ENCODE measurements at regions not wholly inside any gene's neighbourhood (a gene's known extent, or its start where the extent isn't known, plus 50 kb on each side); places are given as distances from the start of the nearest gene placed in this dataset.

DNA sequence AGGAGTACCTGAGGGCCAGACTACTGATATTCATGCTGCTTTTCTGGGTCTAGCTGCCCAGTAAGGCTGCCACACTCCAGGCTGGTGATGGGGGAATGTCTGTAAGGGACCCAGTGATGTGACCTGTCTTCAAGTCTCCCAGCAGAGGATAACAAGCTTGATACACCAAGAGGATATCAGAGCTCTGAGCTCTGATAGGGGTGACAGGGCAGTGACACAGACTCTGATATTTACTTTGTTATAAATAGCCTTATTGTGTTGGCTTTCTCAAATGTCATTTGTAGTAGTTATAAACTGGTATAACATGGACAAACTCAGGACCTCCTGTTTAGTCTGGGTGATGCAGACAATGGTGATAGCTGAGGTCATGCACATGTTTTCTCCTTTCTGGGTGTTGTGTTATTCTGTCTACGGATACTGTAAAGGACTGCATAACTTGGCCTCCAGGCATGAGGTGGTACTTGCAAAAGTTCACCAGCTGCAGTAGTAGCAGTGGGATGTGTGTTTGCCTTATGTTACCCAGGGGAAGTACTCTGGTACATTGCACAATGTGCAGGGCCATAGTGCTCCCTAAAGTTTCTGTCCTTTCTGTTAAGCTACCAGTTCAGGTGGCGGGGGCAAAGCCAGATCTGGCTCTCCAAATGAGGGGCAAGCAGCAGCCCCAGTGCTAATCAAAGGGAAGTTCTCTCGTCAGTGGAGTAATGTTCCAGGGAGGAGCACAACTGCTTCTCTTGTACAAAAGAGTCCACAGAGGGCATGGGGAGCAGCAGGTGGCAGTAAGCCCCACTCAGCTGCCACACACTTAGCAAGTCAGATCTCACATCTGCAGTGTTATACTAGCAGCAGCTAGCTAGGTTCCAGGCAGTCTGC is 812.2 kb downstream of the JRKL start:
- no peak for DNase-seq

DNA sequence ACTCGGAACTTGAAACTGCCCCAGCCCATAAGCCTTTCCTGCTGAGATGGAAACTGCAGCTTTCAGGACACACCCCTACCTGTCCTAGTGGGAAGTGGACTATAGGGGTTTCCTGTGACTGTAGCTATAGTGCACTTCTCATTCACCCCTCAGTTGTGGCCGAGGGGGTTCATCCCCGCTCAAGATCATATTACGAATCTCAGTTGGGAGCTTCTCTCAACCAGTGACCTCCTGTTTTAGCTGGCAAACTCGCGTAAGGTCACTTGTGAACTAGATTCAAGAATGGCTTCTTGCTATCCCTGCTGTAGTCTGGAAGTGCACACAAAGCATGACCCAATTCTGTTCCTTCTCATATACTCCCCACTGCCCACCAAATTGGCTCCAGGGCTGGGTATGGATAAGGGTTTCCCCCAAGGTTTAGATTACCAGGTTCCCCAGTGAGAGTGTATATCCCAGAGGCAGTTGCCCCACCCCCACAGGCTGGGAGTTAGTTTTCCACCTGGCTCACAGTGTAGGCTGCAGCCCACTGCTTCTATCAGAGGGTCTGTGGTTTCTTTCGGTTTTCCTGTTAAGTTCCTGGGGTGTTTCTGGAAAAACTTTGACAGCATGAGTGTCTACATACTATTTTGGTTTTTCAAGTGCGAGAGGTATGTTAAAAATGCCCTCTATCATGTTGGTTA is 812.9 kb downstream of the JRKL start:
- DNase-seq, result no peak

DNA sequence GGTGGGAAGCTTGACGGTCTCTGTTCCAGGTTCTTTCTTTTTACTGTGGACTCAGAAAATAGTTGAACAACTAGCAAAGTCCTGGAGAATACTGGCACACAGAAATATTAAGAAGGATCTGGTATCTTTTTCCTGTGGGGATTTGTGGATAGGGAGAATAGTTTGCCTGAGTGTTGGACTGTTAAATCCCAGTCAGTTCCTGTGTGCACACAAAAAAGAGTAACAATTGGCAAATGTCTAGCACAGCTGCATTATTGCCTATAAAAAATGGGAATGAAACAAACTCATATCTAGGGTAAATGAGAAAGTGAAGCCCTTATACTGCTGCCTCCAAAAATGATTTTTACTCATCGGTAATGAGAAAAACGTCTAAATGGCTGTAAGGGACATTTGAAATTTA is 828.2 kb downstream of the JRKL start:
- no peak for DNase-seq

DNA sequence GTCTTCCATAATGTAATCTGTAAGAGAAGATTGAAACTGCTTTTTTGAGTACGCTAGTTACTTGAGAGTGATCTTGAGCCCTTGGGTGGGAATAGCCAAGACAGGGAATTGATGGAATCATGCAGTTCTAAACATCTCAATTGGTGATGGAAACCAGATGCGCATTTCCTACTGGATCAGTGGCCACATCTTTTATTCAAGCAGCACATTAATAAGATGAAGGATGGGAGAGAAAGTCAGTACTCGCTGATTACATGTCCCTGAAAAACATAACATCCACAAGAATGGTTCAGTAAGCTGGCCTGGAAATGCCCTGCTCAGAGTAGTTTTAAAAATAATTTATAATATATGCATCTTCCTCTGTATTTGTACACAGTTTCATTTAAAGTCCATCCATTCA is 833.8 kb downstream of the JRKL start:
- no peak for DNase-seq

DNA sequence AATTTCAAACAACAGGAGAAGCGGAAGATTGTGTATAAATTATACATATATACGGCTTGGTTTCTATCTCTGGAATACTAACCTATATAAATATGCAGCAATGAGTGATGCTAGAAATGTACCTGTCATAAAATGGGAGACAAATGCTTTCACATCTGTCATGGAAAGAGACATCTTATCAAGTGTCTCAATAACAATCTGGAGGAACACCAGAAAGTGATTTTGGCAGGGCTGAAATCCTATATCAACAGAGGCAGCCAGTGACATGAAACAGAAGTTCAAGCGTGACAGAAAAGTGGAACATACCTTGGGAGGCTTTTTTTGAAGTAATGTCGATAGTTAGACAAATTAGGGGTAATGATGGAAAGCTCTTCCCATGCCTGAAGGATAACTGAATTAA is 834.6 kb downstream of the JRKL start:
- DNase-seq, result no peak

DNA sequence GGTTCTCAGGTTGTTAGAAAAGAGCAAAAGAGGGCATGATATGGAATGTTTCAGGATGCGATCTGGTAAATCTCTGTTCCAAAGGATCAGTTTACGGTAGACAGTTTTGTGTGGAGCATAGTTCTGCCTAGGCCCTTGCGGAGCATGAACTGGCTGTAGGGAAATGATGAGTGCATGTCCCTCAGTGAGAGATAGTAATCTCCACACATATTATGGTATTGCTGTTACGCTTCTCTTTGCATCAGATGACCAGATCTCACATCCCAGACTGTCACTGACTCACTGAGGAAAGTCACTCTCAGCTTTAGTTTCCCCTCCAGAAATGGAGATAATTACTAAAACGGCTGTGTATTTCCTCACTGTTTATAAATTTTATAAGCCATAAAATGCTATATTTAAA is 836.0 kb downstream of the JRKL start:
- DNase-seq, result no peak

DNA sequence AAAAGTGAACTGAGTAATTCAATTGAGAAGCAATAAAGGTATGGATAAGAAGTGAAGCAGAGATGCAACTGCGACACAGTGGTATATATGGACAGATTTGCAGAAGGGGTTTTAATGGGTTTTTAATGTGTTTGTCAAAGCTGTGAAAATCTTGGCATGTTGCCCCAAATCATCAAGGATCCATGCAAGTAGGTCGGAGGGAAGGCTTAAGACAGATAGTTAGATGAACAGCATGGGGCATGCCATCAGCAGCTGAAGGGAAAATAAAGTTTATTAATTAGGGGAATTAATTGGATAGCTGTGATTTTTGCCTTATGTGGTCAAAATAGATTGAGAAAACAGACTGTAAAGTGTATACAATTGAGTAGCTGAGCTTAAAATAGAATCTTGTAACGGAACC is 840.1 kb downstream of the JRKL start:
- no peak for DNase-seq

DNA sequence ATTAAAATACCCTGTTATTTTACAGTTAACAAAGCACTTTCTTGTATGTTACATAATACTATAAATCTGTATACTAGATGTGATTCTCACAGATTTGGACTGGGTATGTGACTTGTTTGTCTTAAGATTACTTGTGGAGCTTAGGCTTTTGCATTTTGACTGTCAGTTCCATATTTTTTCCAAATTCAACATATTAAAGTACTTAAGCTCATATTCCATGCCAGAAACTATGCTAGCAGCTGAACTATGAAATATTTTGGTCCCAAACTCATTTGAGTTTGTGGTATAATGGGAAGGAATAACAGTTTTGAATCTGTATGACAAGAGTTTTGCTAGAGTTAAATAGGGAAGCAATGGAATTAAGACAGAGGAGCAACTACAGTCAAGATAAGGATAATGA is 841.4 kb downstream of the JRKL start:
- DNase-seq, result no peak

DNA sequence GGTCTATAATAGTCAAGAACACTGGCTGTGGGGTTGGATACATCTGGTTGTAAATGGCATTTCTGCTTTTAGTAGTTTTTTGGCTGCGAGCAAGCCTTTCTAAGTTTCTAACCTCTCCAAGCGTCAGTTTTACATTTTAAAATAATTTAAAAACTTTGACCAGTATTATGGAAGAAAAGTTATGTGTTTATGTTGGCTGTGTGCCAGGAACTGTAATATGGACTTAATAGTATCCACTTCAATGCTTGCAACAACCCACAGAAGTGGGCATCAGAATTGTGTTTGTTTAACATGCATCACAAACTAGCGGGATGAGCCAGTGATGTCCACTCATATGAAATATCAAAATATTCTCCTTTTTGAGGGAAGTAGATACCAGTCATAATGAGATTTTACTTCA is 844.2 kb downstream of the JRKL start:
- DNase-seq, result no peak

DNA sequence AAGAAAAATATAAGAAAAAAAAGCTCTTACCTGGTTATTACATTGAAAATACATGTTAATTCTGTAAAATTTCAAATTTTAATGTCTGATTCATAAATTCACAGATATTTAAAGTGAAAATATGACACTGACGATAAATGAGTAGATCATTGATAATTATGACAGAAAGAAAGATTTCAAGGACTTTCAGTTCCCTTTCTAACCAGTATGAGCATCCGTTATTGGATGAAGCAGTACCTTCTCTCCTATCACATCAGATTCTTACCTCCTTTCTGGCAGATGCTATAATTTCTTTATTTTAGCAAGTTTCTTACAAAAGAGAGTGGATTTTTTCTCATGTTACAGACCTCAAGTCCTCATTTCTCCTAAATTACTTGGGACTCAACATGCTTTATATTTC is 847.3 kb downstream of the JRKL start:
- DNase-seq, result no peak

DNA sequence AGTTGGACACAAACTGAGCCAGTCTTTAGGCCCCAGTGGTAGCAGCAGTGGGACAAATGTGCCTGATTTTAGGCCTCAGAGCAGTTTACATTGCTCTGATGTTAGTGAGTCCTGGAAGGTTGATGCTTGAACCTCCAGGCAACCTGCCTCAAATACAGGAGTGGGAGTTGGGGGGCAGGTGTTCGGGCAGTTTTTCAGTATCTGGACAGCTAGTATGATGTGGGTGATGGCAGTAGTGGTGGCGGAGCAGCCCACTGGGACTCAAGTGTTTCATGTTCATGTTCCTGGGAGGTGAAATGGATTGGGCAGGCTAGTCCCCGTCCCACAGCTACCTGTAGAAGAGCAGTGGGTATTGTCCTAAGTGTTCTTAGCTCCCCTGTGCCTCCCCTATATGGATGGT is 857.8 kb downstream of the JRKL start:
- no peak for DNase-seq

DNA sequence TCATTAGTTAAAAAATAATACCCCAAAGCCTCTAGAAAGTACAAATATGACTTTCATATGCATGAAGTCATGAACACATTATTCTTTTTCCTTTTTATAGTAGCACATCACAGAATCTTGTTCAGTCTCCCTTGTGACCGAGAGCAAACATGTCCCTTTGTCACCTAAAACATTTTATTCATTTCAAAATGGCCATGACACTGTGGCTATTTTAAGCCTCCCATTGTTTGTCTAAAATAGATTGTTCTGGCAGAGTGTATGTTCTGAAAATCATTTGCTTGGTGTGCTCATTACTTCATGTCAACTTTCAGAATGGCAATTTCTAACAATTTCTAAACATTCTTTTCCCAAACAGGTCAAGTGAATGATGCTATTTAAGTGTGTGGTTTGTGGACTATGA is 865.0 kb downstream of the JRKL start:
- no peak for DNase-seq

DNA sequence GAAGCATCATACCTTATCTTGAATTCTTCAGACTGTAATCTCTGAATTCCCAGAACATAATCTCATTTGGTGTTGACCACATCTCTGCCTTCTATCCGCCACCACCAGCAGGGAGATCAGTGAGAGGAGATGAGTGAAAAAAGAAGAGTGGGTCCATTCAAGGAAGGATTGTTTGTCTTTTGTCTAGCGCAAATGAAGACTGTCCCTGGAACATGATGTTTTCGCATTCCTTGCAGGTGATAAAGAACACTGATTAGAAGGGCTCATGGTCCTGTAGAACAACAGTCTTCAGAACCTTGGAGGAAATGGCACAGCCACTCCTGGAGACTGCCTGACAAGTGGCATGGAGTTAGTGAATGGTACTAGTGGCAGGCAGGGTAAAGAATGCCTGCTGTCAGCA is 869.6 kb downstream of the JRKL start:
- no peak for DNase-seq

DNA sequence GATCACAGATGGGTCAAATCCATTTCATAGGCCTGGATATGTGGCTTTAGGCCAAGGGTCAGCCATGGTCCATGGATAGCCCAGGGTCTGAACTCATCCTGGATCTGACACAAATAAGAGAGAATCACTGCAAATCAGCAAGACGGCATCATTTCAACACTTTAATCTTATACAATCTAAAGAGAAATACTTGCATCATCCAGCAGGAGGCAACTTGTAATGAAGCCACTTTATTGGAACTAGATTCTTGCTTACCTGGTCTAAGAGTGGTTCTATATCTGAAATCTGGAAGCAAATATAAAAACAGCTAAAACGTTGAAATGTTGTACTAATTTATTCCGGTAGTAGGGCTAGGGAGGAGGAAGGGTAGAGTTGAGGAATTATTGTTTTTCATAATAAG is 870.1 kb downstream of the JRKL start:
- no peak for DNase-seq

DNA sequence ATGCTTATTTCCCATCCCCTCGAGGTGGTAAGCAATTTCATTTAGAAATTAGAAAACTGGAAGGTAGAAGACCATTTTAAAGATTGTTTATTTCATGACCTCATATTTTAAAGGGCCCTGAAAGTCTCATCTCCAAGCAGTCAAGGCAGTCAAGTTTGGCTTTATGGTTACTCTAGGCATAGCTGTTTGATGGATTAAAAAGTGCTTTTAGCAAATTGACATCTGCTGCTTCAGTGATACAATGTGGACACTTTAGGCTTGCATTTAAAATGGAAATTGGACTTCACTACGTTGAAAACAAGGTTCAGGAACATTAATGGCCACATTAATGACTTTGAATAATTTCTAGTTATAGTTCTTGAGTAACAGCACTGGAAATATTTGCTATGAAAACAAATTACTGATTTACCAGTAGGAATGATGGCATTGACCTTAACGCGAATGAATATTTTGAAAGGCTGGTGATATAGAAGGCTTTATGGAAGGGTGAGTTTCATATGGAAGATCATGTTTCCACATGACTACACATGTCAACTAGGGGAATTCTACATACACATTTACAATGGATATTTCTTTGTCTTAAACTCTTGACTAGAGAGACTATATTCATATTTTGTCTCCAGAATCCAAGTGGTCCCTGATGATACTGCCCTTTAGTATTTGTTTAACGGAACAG is 873.5 kb downstream of the JRKL start:
- no peak for DNase-seq

DNA sequence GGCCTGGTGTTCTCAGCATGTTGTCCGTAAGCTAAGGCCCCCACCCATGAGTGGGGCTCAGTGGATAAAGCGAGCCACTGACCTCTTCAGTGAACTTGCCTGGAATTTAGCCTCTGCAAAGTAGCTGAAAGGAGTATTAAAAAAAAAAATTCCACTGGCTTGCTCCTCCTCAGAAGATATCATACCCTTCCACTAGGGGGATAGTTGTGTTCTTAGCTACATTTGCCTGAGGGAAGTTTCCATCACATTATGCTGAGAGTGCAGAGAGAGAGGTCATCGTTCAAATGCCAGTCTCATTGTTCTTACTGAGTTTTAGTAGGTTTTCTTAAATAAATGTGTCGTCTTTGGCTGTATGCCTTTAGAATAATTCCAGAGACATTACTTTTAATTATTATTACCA is 879.7 kb downstream of the JRKL start:
- DNase-seq, result no peak

DNA sequence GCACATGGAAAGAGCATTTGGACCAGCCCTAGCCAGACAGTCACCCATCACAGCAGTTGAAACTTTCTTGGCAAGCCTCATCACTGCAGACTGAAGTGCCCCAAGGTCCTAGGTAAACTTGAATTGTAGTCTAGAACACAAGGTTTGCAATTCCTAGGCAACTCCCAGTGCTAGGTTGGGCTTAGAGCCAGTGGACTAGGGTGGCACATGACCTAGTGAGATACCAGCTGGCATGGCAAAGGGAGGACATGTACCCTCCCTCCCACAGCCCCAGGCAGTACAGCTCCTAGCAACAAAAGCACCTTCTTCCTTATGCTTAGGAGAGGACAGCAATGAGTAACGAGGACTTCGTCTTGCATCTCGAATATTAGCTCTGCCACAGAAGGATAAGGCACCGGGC is 889.5 kb downstream of the JRKL start:
- DNase-seq, result no peak

DNA sequence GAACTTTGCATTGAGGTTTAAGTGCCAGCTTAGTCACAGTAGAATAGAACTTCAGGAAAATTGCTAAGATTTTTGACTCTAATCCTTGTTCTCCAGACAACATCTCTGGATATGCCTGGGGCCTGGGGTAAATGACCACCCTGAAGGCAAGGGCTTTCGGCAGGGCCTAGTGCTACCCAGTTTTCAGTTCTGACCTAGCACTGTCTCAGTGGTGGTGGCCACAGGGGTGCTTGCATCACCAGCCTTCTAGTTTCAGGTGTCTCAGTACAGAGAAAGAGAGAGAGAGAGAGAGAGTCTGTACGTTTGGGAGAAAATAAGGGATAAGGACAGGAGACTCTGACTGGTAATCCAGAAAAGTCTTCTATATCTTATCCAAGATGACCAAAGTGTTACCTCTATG is 890.5 kb downstream of the JRKL start:
- DNase-seq, result no peak

DNA sequence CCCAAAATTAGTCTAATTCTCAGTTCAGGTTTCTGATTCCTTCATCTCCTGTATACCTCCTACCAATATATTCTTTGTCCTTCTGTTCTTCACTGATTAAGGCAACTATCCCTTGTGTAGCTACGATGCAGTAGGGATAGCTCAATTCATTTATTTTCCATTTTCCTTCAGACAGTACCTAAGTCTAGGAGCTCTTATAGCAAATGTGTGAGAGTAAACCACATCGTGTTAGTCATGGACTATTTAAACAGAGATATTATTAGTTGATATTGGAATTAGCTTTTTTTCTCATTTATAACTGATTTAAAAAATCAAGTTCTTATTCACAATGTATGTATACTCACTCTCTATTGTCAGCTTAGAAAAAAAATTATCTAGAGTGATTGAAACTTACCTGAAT is 900.0 kb downstream of the JRKL start:
- no peak for DNase-seq

DNA sequence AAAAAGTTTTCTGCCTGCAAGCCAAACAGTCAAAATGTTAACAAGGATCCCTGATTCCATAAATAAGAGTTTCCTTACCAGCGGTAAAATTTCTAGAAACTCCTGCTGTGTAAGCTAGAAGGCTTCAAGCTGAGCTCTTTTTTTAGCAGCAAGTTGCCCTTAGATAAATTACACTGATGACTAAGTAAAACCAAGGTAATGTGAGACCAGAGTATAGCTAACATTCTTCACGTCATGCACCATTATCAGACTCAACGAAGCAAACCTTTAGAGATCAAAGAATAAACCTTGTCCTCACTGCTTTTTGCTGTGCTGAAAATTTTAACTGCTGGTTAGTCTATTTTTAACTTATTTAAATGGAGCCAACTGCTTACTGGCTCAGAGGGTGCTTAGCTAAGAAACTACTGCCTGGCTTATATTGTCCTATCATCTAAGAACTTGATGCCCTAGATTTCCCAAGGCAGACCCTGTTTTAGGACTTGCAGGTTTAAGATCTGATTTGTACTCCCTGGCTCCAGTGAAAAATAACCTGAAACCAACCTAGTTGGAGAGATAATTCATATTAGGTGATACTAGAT is 900.7 kb downstream of the JRKL start:
- DNase-seq, result no peak

DNA sequence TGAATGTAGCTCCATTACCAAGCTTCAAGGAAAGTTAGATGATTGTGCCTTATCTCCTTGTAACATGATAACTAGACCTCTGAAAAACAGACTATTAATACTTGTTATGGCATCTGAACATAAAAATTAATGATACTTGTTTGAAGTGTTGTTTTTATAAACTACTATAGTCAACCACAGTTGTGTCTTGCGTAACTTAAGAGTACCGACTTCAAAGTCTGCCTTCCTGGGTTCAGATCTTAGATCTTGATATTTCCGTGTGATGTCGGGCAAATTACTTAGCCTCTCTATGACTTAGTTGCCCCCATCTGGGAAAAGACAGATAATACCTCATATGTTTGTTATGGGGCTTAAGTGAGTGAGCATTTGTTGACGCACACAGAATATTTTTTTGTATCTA is 906.5 kb downstream of the JRKL start:
- DNase-seq, result no peak

DNA sequence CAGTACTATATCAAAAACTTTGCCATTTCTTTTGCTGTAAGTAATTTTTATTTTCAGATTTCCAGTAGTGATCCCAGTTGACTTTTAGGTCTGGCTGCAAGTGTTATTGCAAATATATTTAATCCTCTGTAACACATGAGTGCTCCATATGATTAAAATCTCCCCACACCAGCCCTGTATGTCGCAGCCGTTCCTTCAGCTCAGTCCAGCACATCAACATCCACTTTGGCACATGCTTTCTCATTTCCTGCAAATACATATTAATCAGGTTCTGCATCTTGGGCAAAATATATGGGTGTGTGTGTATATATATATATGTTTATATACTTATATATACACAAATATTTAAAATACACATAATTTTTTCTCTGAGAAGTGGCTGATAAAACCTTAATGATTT is 919.5 kb downstream of the JRKL start:
- DNase-seq, result no peak

DNA sequence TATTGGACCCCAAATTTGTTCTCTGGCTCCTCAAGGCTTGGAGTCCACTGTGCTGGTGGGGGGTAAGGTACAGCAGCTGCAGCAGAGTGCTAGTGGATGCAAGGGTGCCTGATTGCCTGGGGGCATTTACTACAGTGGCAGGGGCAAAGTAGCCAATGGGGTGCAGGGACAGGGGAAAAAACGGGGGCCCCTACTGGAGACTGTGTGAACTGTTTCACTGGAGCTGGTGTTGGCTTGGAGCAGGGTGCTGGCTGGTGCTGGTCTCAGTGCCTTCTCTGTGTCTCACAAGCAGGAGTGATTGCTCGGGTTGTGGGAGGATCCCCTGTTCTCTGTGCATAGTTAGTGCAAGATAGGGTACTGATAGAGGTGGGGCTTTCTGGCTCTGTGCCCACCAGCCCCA is 935.9 kb downstream of the JRKL start:
- no peak for DNase-seq

DNA sequence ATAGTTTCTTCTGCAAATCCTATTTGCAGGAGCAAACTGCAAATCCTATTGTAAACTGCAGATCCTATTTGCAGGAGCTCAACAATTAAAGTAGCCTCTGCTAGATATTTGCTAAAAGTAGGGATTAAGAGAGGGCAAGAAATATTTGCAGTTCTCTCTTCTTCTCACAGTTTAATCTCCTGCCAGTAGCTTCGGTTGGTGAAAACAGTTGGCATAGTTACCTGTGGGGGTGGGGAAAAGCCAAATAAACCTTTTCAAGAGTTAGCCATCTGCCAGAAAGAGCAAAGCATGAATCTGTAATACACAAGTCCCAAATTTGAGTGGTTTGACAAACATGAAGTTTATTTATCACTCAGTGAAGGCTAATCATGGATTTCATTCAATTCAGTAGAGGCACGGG is 942.5 kb downstream of the JRKL start:
- DNase-seq, result no peak

Measured in CD4-positive, alpha-beta T cell treated with Interleukin-4 for 1 hour (primary cell).